Keratinocyte (primary cell): ENCODE measurements at regions not wholly inside any gene's neighbourhood (a gene's known extent, or its start where the extent isn't known, plus 50 kb on each side); places are given as distances from the start of the nearest gene placed in this dataset.
"Not testable (repeated sequence)": the region's sequence is repeated elsewhere in the genome, so short reads cannot be mapped to it uniquely, and the experiment has no call there.

Experiments used
- DNase-seq: peaks from one replicate; pipeline ENCODE4 v3.0.0-alpha.2; 2011; ENCODE audit warnings: low read depth, missing footprints, low spot score
- FAIRE-seq: peaks from 2 replicates; lab custom pipeline; 2011; peaks lifted over from hg19 to GRCh38; lab: Jason Lieb, UNC
- H2AFZ ChIP-seq: 2 replicates; pipeline ENCODE4 v1.6.0; 2012; ENCODE audit warnings: low read length, control low read depth, inconsistent platforms; ENCODE audit not compliant: control insufficient read depth
- H3K27ac ChIP-seq: 2 replicates; pipeline ENCODE4 v1.5.1; 2011; ENCODE audit warnings: low read length; ENCODE audit not compliant: control insufficient read depth, insufficient read depth
- H3K27me3 ChIP-seq: 3 replicates; pipeline ENCODE4 v1.6.0; 2011; ENCODE audit warnings: low read length; ENCODE audit not compliant: control insufficient read depth, insufficient read depth; ENCODE audit errors: extremely low read depth
- H3K36me3 ChIP-seq, 2 experiments: 2 replicates in 1 of 2; 3 replicates in 1 of 2; pipeline ENCODE4 v1.5.1; 2011; ENCODE audit warnings: low read length in 2 of 2, mild to moderate bottlenecking in 1 of 2; ENCODE audit not compliant: control insufficient read depth in 2 of 2, insufficient read depth in 2 of 2; ENCODE audit errors: extremely low read depth in 1 of 2
- H3K4me1 ChIP-seq: 3 replicates; pipeline ENCODE4 v1.5.1; 2011; ENCODE audit warnings: low read length; ENCODE audit not compliant: control insufficient read depth, insufficient read depth; ENCODE audit errors: extremely low read depth
- H3K4me2 ChIP-seq: 3 replicates; pipeline ENCODE4 v1.6.0; 2011; ENCODE audit warnings: low read depth, low read length; ENCODE audit not compliant: control insufficient read depth, insufficient read depth; ENCODE audit errors: extremely low read depth
- H3K4me3 ChIP-seq, 3 experiments: fragments of 200-600 bp in 1 of 3; sonication (generic) in 1 of 3; 2 replicates in 2 of 3; 3 replicates in 1 of 3; pipeline ENCODE4 v1.5.1; 2011 to 2016; ENCODE audit warnings: low read length in 3 of 3, mild to moderate bottlenecking in 3 of 3, control low read depth in 2 of 3, inconsistent platforms in 1 of 3, low read depth in 1 of 3, mixed read lengths in 1 of 3, mixed run types in 1 of 3, moderate library complexity in 1 of 3; ENCODE audit not compliant: control insufficient read depth in 2 of 3, insufficient read depth in 2 of 3; ENCODE audit errors: extremely low read depth in 1 of 3
- H3K79me2 ChIP-seq: 2 replicates; pipeline ENCODE4 v1.6.0; 2012; ENCODE audit warnings: low read length; ENCODE audit not compliant: control insufficient read depth, insufficient read depth
- H3K9ac ChIP-seq: 3 replicates; pipeline ENCODE4 v1.6.0; 2011; ENCODE audit warnings: low read length; ENCODE audit not compliant: control insufficient read depth, insufficient read depth; ENCODE audit errors: extremely low read depth
- H3K9me1 ChIP-seq: 3 replicates; pipeline ENCODE4 v1.6.0; 2011; ENCODE audit warnings: low read length; ENCODE audit not compliant: control insufficient read depth, insufficient read depth; ENCODE audit errors: extremely low read depth
- H3K9me3 ChIP-seq: 2 replicates; pipeline ENCODE4 v1.5.1; 2012; ENCODE audit warnings: low read depth, low read length; ENCODE audit not compliant: control insufficient read depth
- H4K20me1 ChIP-seq: 3 replicates; pipeline ENCODE4 v1.6.0; 2011; ENCODE audit warnings: low read length; ENCODE audit not compliant: control insufficient read depth, insufficient read depth; ENCODE audit errors: extremely low read depth
- EZH2 ChIP-seq: IDR thresholded peaks from one replicate; pipeline ENCODE4 v1.6.1; 2012; ENCODE audit warnings: inconsistent platforms, mild to moderate bottlenecking, low read length, moderate library complexity
- dilution Hi-C: fragments of 300-500 bp; cut with MboI; formaldehyde crosslinking; loops from one replicate; pipeline ENCODE4 v1.7.0; 2020; ENCODE audit warnings: low sequenced_read_pairs; ENCODE audit not compliant: extremely low pct_ligation_motif_present
- TF ChIP-seq, protein P1 (sequence below), 3 experiments: IDR thresholded peaks in 1 of 3; conservative IDR thresholded peaks in 1 of 3; optimal IDR thresholded peaks in 1 of 3; 2 replicates in 2 of 3; 3 replicates in 1 of 3; pipeline versions ENCODE3 to v1.5.1; 2011; ENCODE audit warnings: low read length in 3 of 3, mild to moderate bottlenecking in 3 of 3, moderate library complexity in 2 of 3, control low read depth in 1 of 3, inconsistent platforms in 1 of 3; ENCODE audit not compliant: insufficient read depth in 2 of 3; ENCODE audit errors: extremely low read depth in 1 of 3

DNA sequence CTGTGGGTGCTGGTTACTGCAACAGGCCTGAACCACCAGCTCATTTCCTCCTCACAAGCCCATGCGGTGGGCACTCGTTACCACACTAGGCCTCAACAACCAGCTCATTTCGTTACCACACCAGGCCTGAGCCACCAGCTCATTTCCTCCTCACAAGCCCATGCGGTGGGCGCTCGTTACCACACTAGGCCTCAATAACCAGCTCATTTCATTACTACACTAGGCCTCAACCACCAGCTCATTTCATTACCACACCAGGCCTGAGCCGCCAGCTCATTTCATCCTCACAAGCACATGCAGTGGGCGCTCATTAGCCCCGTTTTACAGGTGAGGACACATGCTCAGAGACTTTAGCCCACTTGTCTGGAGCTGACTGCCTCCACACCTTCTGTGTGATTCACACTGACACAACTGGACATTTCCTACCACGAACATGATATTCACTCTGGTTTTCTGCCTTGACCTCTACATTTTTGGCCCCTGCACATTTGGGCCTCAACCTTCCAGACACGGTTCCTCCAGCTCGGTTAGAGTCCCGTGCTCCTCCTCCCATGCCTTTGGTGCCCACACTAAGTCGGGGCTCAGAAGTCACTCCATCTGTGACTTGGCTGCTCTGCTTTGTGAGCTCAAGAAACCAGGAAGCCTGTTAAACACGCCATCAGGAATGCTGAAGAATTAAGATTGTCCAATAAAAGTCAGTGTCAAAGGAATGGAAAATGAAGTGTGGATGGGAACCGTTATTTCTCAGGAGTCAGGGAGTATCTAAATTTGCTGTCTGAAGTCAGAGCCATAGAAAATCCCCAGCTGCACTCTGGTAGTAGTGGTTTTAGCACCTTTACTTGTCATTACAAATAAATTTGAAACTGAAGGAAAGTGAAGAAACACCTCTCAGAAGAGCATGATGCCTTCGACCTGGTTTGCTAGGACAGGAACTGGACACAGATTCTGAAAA, 55.8 kb upstream of the LANCL2 start:
- Histone ChIP-seq H3K9me3 (no peaks in the 10 kb centered on the region), H3K4me3 (no peak overlapping the region), H3K27ac (no peak overlapping the region), H3K79me2 (no peaks in the 10 kb centered on the region), H4K20me1 (no peaks in the 10 kb centered on the region), H2AFZ (no peak overlapping the region), H3K4me2 (no peak overlapping the region), H3K36me3 (no peaks in the 10 kb centered on the region), H3K27me3 (no peaks in the 10 kb centered on the region), H3K9me1 (no peaks in the 10 kb centered on the region), H3K9ac (no peak overlapping the region), H3K4me1 (no peaks in the 10 kb centered on the region)
- FAIRE-seq = no peak
- DNase-seq = no peak
- TF ChIP-seq, protein P1, sequence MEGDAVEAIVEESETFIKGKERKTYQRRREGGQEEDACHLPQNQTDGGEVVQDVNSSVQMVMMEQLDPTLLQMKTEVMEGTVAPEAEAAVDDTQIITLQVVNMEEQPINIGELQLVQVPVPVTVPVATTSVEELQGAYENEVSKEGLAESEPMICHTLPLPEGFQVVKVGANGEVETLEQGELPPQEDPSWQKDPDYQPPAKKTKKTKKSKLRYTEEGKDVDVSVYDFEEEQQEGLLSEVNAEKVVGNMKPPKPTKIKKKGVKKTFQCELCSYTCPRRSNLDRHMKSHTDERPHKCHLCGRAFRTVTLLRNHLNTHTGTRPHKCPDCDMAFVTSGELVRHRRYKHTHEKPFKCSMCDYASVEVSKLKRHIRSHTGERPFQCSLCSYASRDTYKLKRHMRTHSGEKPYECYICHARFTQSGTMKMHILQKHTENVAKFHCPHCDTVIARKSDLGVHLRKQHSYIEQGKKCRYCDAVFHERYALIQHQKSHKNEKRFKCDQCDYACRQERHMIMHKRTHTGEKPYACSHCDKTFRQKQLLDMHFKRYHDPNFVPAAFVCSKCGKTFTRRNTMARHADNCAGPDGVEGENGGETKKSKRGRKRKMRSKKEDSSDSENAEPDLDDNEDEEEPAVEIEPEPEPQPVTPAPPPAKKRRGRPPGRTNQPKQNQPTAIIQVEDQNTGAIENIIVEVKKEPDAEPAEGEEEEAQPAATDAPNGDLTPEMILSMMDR (optimal IDR thresholded peaks at IDR 0.05 in 1 of 3, IDR thresholded peaks at IDR 0.05 in 1 of 3, conservative IDR thresholded peaks at IDR 0.05 in 1 of 3; ENCODE audit: extremely low read depth in 1 of 3, insufficient read depth in 2 of 3, low read length in 3 of 3) = no peak
- TF ChIP-seq EZH2 = no peak
- dilution Hi-C loops = no loop called here

DNA sequence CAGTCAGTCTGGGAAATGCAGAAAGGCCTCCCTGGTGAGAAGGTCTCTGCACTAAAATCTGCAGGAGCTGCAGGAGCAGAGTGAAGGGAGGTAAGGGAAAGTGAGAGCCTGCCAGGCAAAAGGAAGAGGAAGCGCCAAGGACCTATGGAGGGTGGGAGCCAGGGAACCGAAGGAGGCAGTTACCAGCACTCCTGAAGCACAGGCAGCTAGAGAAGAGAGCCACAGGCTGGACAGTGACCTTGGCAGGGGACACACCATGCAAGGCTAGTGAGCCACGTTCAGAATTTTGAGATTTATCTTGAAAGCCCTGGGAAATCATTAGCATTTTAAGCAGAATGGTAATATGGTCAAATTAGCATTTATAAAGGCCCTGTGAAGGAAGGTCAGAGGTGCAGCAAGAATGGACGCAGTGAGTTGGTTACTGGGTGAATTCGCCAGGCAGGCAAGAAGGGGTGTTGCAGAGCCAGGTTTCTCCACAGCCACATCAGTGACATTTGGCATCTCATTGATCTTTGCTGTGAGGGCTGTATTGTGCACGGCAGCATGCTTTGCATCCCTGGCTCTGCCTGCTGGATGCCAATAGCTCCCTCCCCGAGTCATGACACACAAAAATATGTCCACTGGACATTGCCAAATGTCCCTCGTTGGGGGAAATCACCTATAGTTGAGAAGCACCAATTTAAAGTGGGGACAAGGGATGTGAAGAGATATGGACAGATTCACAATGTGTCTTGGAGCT, 54.7 kb upstream of the LANCL2 start:
- no peaks in the 10 kb centered on the region for H3K79me2 ChIP-seq
- H3K9me3 ChIP-seq = no peaks in the 10 kb centered on the region
- no peaks in the 10 kb centered on the region for H3K9me1 ChIP-seq
- no peak overlapping the region for H3K4me3 ChIP-seq
- no peak overlapping the region for H2AFZ ChIP-seq
- DNase-seq (no peak), FAIRE-seq (no peak)
- no peaks in the 10 kb centered on the region for H4K20me1 ChIP-seq
- no peak overlapping the region for H3K9ac ChIP-seq
- H3K27ac ChIP-seq = no peak overlapping the region
- H3K4me1 ChIP-seq = no peaks in the 10 kb centered on the region
- H3K4me2 ChIP-seq = no peak overlapping the region
- H3K36me3 ChIP-seq = no peaks in the 10 kb centered on the region
- dilution Hi-C loops = no loop called here
- H3K27me3 ChIP-seq = no peaks in the 10 kb centered on the region
- TF ChIP-seq EZH2 = no peak
- TF ChIP-seq, protein P1 (optimal IDR thresholded peaks at IDR 0.05 in 1 of 3, IDR thresholded peaks at IDR 0.05 in 1 of 3, conservative IDR thresholded peaks at IDR 0.05 in 1 of 3; ENCODE audit: extremely low read depth in 1 of 3, insufficient read depth in 2 of 3, low read length in 3 of 3) = no peak

DNA sequence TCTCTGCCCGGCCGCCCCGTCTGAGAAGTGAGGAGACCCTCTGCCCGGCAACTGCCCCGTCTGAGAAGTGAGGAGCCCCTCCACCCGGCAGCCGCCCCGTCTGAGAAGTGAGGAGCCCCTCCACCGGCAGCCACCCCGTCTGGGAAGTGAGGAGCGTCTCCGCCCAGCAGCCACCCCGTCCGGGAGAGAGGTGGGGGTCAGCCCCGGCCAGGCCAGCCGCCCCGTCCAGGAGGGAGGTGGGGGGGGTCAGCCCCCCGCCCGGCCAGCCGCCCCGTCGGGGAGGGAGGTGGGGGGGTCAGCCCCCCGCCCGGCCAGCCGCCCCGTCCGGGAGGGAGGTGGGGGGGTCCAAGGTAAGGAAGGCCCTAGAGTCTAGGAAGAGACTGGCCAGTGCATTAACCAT, 53.2 kb upstream of the LANCL2 start:
- H3K79me2 ChIP-seq, H3K4me2 ChIP-seq, H3K4me3 ChIP-seq, H3K27me3 ChIP-seq, H3K27ac ChIP-seq, H3K9me3 ChIP-seq, H3K36me3 ChIP-seq, DNase-seq, H4K20me1 ChIP-seq, H3K4me1 ChIP-seq, dilution Hi-C loops, H3K9me1 ChIP-seq, FAIRE-seq, H2AFZ ChIP-seq, H3K9ac ChIP-seq: not testable (repeated sequence)
